ENCODE measurements at regions not wholly inside any gene's neighbourhood (a gene's known extent, or its start where the extent isn't known, plus 50 kb on each side); places are given as distances from the start of the nearest gene placed in this dataset.

- no peak for TF ChIP-seq ELK1 (IDR thresholded peaks at IDR 0.05; ENCODE audit: borderline replicate concordance, low read depth, low read length)
- TF ChIP-seq RAD21 (IDR thresholded peaks at IDR 0.05; ENCODE audit: low read length), result no peak
- no peak for TF ChIP-seq MAZ (IDR thresholded peaks at IDR 0.05; ENCODE audit: borderline replicate concordance, low read depth, low read length)
- no peak for TF ChIP-seq CTCF (conservative IDR thresholded peaks at IDR 0.05; ENCODE audit: low read depth, low read length)
- no peak for TF ChIP-seq POLR2A (IDR thresholded peaks at IDR 0.05; ENCODE audit: low read depth, low read length)
- TF ChIP-seq USF2 (IDR thresholded peaks at IDR 0.05; ENCODE audit: low read depth, low read length), result no peak
- no peak for TF ChIP-seq SMC3 (IDR thresholded peaks at IDR 0.05; ENCODE audit: low read depth, low read length)
- no peak for TF ChIP-seq CEBPB (IDR thresholded peaks at IDR 0.05; ENCODE audit: low read depth, low read length)
These were observed 110.1 kb upstream of the ATP1A1 start for GRCh38 chr1:116262995-116263385.
